GM21737 (cell line): ENCODE measurements at regions not wholly inside any gene's neighbourhood (a gene's known extent, or its start where the extent isn't known, plus 50 kb on each side); places are given as distances from the start of the nearest gene placed in this dataset.

Experiments
- ATAC-seq: cut with Tn5 transposase; IDR thresholded peaks from one replicate; pipeline ENCODE4 v1.9.1; 2021; ENCODE audit warnings: mild to moderate bottlenecking, moderate library complexity; ENCODE audit not compliant: unreplicated experiment

- no peak for ATAC-seq
Measured at GRCh38 chr3:56870436-56870835, 68.7 kb upstream of the ARHGEF3 start.

DNA sequence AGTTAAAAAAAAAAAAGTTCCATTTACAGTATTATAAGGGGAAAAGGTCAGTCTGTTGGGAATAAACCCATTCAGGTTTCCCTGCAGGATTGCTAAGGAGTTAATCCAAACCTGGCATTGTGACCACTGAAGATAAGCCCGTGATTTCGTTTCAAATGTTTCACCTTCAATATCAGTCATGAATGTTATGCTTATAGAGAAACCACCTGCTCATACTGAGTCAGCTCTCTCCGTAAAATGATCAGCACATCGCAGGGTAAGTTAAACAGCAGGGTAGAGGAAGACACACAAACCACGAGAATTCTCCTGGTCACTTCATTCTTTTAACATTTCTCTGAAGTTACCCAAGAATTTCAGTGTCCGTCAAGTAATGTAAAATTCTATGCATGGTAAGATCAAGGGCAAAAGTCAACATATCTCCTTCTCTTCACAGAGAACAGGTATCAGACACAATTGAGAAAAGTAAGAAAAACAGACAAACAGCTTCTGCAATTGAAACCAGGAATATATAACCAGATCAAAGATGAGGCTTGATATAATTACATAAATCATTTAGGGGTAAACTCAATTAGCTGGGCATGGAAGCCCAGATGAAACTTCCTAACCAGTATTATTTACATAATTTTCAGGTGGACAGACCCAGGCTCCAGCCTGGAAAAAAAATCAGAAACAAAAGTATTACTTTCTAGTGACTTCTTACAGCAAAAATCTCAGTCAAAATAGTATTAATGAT is 67.6 kb upstream of the ARHGEF3 start:
- ATAC-seq = no peak

- no peak for ATAC-seq
Measured at GRCh38 chr3:56868706-56869105, 67.0 kb upstream of the ARHGEF3 start.

DNA sequence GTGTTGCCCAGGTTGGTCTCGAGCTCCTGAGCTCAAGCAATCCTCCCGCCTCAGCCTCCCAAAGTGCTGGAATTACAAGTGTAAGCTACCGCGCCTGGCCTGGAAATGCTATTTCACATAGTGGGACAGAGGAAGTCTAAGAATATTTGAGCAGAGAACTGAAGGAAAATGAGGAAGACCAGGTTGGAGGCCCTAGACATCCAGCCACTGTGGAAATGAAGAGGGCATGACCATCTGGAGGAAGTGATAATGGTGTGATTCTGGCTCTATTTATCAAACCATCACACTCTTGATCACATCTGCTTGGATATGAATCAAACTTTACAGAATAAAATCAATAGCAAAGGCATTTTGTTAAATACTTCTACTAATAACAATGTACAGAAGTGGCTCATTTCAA is 65.9 kb upstream of the ARHGEF3 start:
- no peak for ATAC-seq

- no peak for ATAC-seq
Measured at GRCh38 chr3:56864918-56865524, 63.3 kb upstream of the ARHGEF3 start.

DNA sequence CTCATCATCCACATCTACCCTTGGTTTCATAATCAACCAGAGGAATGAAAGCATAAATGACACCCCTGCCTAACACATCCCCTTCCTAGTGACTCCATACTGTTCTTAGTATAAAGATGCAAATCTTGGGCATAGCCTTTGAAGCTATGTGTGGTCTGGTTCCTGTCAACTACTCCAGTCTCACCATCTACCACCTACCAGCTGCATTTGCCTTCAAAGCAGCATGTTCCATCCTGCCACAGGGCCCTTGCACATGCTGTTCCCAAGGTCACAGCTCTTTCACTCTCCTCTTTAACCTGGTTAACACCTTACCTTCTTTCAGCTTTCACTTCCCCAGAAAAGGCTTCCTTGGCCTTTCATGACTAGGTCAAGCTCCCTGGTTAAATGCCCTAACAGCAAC is 62.3 kb upstream of the ARHGEF3 start:
- no peak for ATAC-seq

DNA sequence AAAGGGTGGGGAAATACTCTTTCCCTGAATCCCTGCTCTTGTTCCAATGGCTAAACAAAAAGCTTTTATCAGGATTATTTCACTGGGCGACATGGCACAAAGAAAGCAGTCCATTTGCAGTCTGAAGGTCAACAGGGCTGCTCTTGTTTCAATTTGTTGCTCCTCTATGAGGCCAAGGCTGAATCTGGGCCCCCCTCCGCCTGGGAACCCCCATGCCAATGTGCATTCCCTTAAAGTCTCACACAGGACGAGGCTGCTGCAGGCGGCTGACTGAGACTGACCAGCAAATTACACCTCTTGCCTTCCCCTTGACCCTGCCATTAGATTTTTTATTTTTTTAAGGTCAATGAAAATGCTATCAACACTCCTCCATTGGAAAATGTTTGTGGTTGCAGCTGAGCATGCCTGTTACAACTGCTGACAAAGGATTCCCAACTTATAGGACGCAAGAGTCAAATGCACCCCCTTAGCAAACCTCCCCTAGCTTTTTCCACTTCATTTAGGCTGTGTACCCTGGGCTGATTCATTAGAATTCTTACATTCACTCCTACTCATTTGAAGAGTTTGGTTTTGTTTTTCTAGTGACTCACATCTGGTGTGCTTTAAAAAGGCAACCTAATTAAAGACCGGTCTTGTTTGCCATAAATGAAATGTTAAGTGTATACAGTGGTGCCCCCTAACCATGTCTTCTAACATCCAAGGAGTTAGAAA is 60.8 kb upstream of the ARHGEF3 start:
- no peak for ATAC-seq

GRCh38 chr3:56861511-56861910 is 59.8 kb upstream of the ARHGEF3 start:
- ATAC-seq = no peak

GRCh38 chr3:56860939-56861338 is 59.2 kb upstream of the ARHGEF3 start:
- no peak for ATAC-seq

- no peak for ATAC-seq
Measured at GRCh38 chr3:56860351-56860750, 58.6 kb upstream of the ARHGEF3 start.

DNA sequence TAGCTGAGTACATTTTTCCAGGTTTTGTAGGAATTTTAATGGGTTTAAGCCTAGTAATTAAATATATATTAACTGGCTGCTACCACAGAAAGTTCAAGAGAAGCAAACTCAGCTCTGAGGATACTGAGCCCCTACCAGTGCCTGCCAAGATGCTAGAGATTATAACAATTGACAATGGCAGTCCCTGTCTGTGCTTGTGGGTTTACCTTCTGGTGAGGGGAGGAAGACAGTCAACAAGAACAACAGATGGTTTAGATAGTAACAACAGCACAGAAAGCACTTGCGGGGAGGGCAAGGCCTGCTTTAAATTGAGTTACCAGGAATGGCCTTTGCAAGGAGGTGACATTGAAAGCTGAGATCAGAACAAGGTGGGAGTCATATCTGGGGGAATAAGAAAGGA is 56.6 kb upstream of the ARHGEF3 start:
- no peak for ATAC-seq

- no peak for ATAC-seq
Measured at GRCh38 chr3:56857178-56857577, 55.4 kb upstream of the ARHGEF3 start.

- ATAC-seq = no peak
Measured at GRCh38 chr3:56856752-56857151, 55.0 kb upstream of the ARHGEF3 start.

- no peak for ATAC-seq
Measured at GRCh38 chr3:56855856-56856512, 54.2 kb upstream of the ARHGEF3 start.

DNA sequence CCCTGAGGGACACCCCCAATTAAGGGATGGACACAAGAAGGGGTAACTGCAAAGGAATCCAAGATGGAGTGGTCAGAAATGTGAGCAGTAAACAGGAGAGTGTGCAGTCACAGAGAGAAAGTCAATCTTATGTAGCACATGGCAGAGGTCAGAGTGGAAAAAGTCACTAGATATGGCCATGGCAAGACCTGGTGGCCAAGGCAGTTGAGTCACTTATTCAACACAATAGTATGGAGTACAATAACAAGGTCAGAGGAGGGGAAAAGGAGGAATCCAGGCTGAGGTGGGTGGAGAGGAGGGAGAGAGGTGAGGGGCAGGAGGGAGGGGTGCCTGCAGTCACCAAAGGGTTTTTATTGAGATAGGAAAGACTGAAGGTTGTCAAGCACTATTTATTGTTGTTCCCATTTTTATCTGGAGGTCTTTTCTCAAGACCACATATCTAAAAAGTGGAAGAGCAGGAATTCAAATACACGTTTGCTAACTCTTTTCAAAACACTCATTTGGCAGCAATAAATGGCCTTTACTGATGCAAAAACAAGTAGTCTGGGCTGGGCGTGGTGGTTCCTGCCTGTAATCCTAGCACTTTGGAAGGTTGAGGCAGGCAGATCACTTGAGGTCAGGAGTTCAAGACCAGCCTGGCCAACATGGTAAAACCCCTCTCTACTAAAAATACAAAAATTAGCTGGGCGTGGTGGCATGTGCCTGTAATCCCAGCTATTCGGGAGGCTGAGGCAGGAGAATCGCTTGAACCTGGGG is 53.3 kb upstream of the ARHGEF3 start:
- ATAC-seq = no peak

- no peak for ATAC-seq
Measured at GRCh38 chr3:56851966-56852884, 50.5 kb upstream of the ARHGEF3 start.
